Astrocyte (in vitro differentiated cells and primary cell): ENCODE measurements at regions not wholly inside any gene's neighbourhood (a gene's known extent, or its start where the extent isn't known, plus 50 kb on each side); places are given as distances from the start of the nearest gene placed in this dataset.

Experiments used
- EZH2 ChIP-seq: IDR thresholded peaks from 2 replicates; pipeline ENCODE4 v1.6.1; 2012; ENCODE audit warnings: mild to moderate bottlenecking, low read length, inconsistent platforms; ENCODE audit not compliant: insufficient read depth
- TF ChIP-seq, protein P1 (sequence below): IDR thresholded peaks from 2 replicates; pipeline ENCODE4 v1.5.1; 2011; ENCODE audit warnings: low read depth, mild to moderate bottlenecking, inconsistent platforms, low read length, moderate library complexity; ENCODE audit not compliant: insufficient read depth

DNA sequence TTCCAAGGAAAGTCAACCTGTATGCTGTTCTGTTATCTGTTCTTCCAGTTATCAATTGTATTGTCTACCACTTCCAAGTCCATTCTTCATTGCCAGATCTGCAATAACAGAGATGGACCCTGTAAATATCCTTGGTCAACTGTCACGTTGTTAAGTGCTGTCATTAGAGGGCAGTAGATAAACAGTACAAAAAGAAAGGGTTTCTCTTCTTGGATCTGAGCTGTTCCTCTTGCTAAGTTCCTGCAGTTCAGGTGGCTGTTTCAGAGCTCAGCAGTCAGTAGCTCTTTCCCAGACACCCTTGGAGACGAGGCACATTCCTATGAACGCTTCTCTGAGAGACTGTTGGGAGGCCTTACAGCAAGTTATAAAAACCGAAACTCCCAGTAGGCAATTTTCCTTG is 957.1 kb upstream of the CHAC2 start:
- TF ChIP-seq, protein P1, sequence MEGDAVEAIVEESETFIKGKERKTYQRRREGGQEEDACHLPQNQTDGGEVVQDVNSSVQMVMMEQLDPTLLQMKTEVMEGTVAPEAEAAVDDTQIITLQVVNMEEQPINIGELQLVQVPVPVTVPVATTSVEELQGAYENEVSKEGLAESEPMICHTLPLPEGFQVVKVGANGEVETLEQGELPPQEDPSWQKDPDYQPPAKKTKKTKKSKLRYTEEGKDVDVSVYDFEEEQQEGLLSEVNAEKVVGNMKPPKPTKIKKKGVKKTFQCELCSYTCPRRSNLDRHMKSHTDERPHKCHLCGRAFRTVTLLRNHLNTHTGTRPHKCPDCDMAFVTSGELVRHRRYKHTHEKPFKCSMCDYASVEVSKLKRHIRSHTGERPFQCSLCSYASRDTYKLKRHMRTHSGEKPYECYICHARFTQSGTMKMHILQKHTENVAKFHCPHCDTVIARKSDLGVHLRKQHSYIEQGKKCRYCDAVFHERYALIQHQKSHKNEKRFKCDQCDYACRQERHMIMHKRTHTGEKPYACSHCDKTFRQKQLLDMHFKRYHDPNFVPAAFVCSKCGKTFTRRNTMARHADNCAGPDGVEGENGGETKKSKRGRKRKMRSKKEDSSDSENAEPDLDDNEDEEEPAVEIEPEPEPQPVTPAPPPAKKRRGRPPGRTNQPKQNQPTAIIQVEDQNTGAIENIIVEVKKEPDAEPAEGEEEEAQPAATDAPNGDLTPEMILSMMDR, result no peak
- no peak for TF ChIP-seq EZH2
